Spleen (tissue), 11 donors: ENCODE measurements at regions not wholly inside any gene's neighbourhood (a gene's known extent, or its start where the extent isn't known, plus 50 kb on each side); places are given as distances from the start of the nearest gene placed in this dataset.
A peak's percentile ranks its signal among the peaks of the same experiment; 100 is the strongest.

Source experiments
- DNase-seq: peaks from one replicate; pipeline ENCODE4 v3.0.0-alpha.2; 2020
- H3K27ac ChIP-seq, 8 donors: fragments of 200-600 bp; sonication (generic) in 7 of 8; 1 replicate in 4 of 8; 2 replicates in 4 of 8; pipeline versions ENCODE4 v1.5.0 to v1.8.0; 2016 to 2021; ENCODE audit warnings: inconsistent platforms in 4 of 8, mild to moderate bottlenecking in 4 of 8, moderate library complexity in 1 of 8
- H3K27me3 ChIP-seq, 7 donors: fragments of 200-600 bp; sonication (generic) in 6 of 7; replicated peaks in 1 of 7; 1 replicate in 4 of 7; 2 replicates in 3 of 7; pipeline versions ENCODE4 v1.5.0 to v1.8.0; 2016 to 2021; ENCODE audit warnings: inconsistent platforms in 3 of 7, mild to moderate bottlenecking in 1 of 7
- H3K36me3 ChIP-seq, 6 donors: fragments of 200-600 bp; sonication (generic) in 5 of 6; 1 replicate in 4 of 6; 2 replicates in 2 of 6; pipeline versions ENCODE4 v1.5.0 to v1.8.0; 2016 to 2021; ENCODE audit warnings: inconsistent platforms in 2 of 6
- H3K4me1 ChIP-seq, 6 donors: fragments of 200-600 bp; sonication (generic) in 5 of 6; 1 replicate in 3 of 6; 2 replicates in 3 of 6; pipeline versions ENCODE4 v1.5.0 to v1.8.0; 2016 to 2021; ENCODE audit warnings: inconsistent platforms in 3 of 6
- H3K4me3 ChIP-seq, 8 donors: fragments of 200-600 bp; sonication (generic) in 7 of 8; 1 replicate in 4 of 8; 2 replicates in 4 of 8; pipeline versions ENCODE4 v1.5.0 to v1.8.0; 2016 to 2021; ENCODE audit warnings: inconsistent platforms in 4 of 8, mild to moderate bottlenecking in 4 of 8, moderate library complexity in 2 of 8
- H3K9me3 ChIP-seq, 8 donors: fragments of 200-600 bp; sonication (generic) in 7 of 8; 1 replicate in 4 of 8; 2 replicates in 4 of 8; pipeline versions ENCODE4 v1.5.0 to v1.8.0; 2016 to 2021; ENCODE audit warnings: inconsistent platforms in 4 of 8
- CTCF ChIP-seq, 11 experiments: fragments of 200-600 bp in 7 of 11; fragments of 450-650 bp in 4 of 11; sonication (generic) in 4 of 11; IDR thresholded peaks in 8 of 11; conservative IDR thresholded peaks in 3 of 11; 1 replicate in 7 of 11; 2 replicates in 4 of 11; pipeline versions ENCODE4 v1.4.0 to v1.8.0; 2016 to 2021; ENCODE audit warnings: antibody characterized with exemption in 11 of 11, inconsistent platforms in 4 of 11, mild to moderate bottlenecking in 1 of 11
- POLR2A ChIP-seq, 3 donors: fragments of 450-650 bp; IDR thresholded peaks; one replicate each; pipeline ENCODE4 v1.5.1; 2017; ENCODE audit warnings: antibody characterized with exemption in 3 of 3, mild to moderate bottlenecking in 1 of 3
- POLR2AphosphoS5 ChIP-seq, 3 donors: sonication (generic); formaldehyde crosslinking; IDR thresholded peaks; one replicate each; pipeline ENCODE4 v1.5.1; 2017; ENCODE audit warnings: antibody characterized with exemption in 3 of 3
- WGBS, 5 donors: extraction: QIAGEN DNeasy Blood & Tissue Kit in 3 of 5; methylation state at CpG; one replicate each; pipeline versions ENCODE4 v1.1.5 to v1.1.7; 2013 to 2018; 5-methylcytosine and 5-hydroxymethylcytosine counted together
- intact Hi-C: fragments of 100-400 bp; cut with DNase I; formaldehyde crosslinking; loops from one replicate; pipeline ENCODE4 v1.15.0; 2023; ENCODE audit warnings: low total_unique reads
- donor health status: healthy with polysubstance abuse.
- donor health status: DM: no; HTN: no; CAD: no; lungs with moderate emphysema.
- donor health status: DM: no; HTN: no; CAD: no.
- donor health status: Bipolar disorder and iron deficiency.
- donor health status: healthy.
- donor health status: DM: no; HTN: no; CAD: no.
- donor health status: DM: yes; HTN: yes; CAD: no.

- H3K4me3 ChIP-seq: no peak overlapping the region
- no peak overlapping the region for H3K27ac ChIP-seq
- DNase-seq: peak; percentile 54
- H3K27me3 ChIP-seq: no peaks in the 10 kb centered on the region
- intact Hi-C loops: no loop called here
- H3K36me3 ChIP-seq: no peaks in the 10 kb centered on the region
- H3K9me3 ChIP-seq: peaks cover 0 to 24% (median 7%) of the 10 kb centered on the region in 8 donors
- H3K4me1 ChIP-seq: no peaks in the 10 kb centered on the region
- TF ChIP-seq CTCF (IDR thresholded peaks at IDR 0.05 in 8 of 11, conservative IDR thresholded peaks at IDR 0.05 in 3 of 11): no peak
- no peak for TF ChIP-seq POLR2A (IDR thresholded peaks at IDR 0.05)
- TF ChIP-seq POLR2AphosphoS5 (IDR thresholded peaks at IDR 0.05): no peak
- WGBS, 5 donors: 81 to 94% (median 86%) methylated on average over 9 to 13 of the region's 13 CpGs
Measured at GRCh38 chr14:101175731-101176534, 272.4 kb upstream of the RTL1 start.

GRCh38 chr14:101176535-101177205 is 273.1 kb upstream of the RTL1 start:
- 82 to 97% (median 88%) methylated on average over 11 to 16 of the region's 16 CpGs for WGBS, 5 donors
- DNase-seq: peak; percentile 51
- TF ChIP-seq CTCF (IDR thresholded peaks at IDR 0.05 in 8 of 11, conservative IDR thresholded peaks at IDR 0.05 in 3 of 11): no peak
- Histone ChIP-seq H3K9me3 (peaks cover 0 to 26% (median 8%) of the 10 kb centered on the region in 8 donors), H3K36me3 (no peaks in the 10 kb centered on the region), H3K27ac (no peak overlapping the region), H3K4me3 (no peak overlapping the region), H3K27me3 (no peaks in the 10 kb centered on the region), H3K4me1 (no peaks in the 10 kb centered on the region)
- intact Hi-C loops: no loop called here

- H3K27me3 ChIP-seq: peaks cover 0 to 4% (median 0%) of the 10 kb centered on the region in 7 donors
- no peaks in the 10 kb centered on the region for H3K36me3 ChIP-seq
- intact Hi-C loops: no loop called here
- TF ChIP-seq POLR2AphosphoS5 (IDR thresholded peaks at IDR 0.05): no peak
- no peak for TF ChIP-seq POLR2A (IDR thresholded peaks at IDR 0.05)
- no peak for TF ChIP-seq CTCF (IDR thresholded peaks at IDR 0.05 in 8 of 11, conservative IDR thresholded peaks at IDR 0.05 in 3 of 11)
- no peaks in the 10 kb centered on the region for H3K4me1 ChIP-seq
- peaks cover 0 to 34% (median 11%) of the 10 kb centered on the region in 8 donors for H3K9me3 ChIP-seq
- peak; percentile 62 for DNase-seq
- no peak overlapping the region for H3K4me3 ChIP-seq
- no peak overlapping the region for H3K27ac ChIP-seq
- WGBS, 5 donors: 71 to 93% (median 85%) methylated on average over 21 to 23 of the region's 23 CpGs
Measured at GRCh38 chr14:101177301-101177971, 273.9 kb upstream of the RTL1 start.
